RWPE1 (cell line): ENCODE measurements at regions not wholly inside any gene's neighbourhood (a gene's known extent, or its start where the extent isn't known, plus 50 kb on each side); places are given as distances from the start of the nearest gene placed in this dataset.

Source experiments
- CTCF ChIA-PET: fragments of 350-600 bp; sonication (Branson Sonifier 250); formaldehyde crosslinking; extraction: SDS; loops from one replicate; lab custom pipeline; 2021; lab: Yijun Ruan, JAX
- POLR2A ChIA-PET: fragments of 400-600 bp; formaldehyde crosslinking; extraction: SDS; loops from one replicate; lab custom pipeline; 2020; ENCODE audit warnings: antibody characterized with exemption; ENCODE audit not compliant: low non-redundant PET; lab: Yijun Ruan, JAX
- DNase-seq: peaks from one replicate; pipeline ENCODE4 v3.0.0; 2012; ENCODE audit warnings: low spot score
- H3K27ac ChIP-seq: fragments of 450-650 bp; 2 replicates; pipeline ENCODE4 v1.5.1; 2017
- TF ChIP-seq, protein P1 (sequence below): fragments of 450-650 bp; conservative IDR thresholded peaks from 2 replicates; pipeline ENCODE4 v1.5.1; 2017; ENCODE audit warnings: low read depth, mild to moderate bottlenecking

DNA sequence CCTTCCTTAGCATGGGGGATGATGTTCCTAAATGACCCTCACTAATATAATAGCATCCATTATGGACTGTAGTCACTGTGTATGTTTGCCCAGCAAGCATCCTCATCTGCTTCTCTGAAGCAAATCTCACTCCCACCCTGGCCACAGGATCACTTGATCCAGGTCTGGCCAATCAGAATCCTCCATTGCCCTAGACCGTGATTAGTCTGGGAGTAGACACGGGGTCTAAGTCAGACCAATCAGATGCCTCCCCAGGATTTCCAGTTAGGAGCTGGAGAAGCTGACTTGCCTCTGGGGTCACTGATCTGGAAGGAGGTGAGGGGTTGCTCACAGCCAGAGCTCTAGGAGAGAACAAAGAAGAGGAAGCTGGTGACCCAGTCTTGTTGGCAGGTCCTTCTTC lies 153.9 kb downstream of the DHX35 start:
- H3K27ac ChIP-seq = no peak overlapping the region
- DNase-seq = no peak
- TF ChIP-seq, protein P1, sequence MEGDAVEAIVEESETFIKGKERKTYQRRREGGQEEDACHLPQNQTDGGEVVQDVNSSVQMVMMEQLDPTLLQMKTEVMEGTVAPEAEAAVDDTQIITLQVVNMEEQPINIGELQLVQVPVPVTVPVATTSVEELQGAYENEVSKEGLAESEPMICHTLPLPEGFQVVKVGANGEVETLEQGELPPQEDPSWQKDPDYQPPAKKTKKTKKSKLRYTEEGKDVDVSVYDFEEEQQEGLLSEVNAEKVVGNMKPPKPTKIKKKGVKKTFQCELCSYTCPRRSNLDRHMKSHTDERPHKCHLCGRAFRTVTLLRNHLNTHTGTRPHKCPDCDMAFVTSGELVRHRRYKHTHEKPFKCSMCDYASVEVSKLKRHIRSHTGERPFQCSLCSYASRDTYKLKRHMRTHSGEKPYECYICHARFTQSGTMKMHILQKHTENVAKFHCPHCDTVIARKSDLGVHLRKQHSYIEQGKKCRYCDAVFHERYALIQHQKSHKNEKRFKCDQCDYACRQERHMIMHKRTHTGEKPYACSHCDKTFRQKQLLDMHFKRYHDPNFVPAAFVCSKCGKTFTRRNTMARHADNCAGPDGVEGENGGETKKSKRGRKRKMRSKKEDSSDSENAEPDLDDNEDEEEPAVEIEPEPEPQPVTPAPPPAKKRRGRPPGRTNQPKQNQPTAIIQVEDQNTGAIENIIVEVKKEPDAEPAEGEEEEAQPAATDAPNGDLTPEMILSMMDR = no peak
- POLR2A ChIA-PET = no interaction called here
- CTCF ChIA-PET = no interaction called here

GRCh38 chr20:39112178-39112743 lies 150.1 kb downstream of the DHX35 start:
- peak; percentile 93 for DNase-seq
- ChIA-PET POLR2A (no interaction called here), CTCF (interaction anchor here (0.5 to 3.6 kb wide), 10 partner anchors 9 to 1851 kb away, joined by 3 to 18 read pairs (median 4); no protein-coding TSS in a partner anchor)
- TF ChIP-seq, protein P1 = peak; percentile 83
- H3K27ac ChIP-seq = no peak overlapping the region

- no peak for DNase-seq
- ChIA-PET POLR2A (no interaction called here), CTCF (interaction anchor here (0.5 to 3.6 kb wide), 9 partner anchors 10 to 1855 kb away, joined by 3 to 18 read pairs (median 6); no protein-coding TSS in a partner anchor)
- no peak overlapping the region for H3K27ac ChIP-seq
- TF ChIP-seq, protein P1 = no peak
Measured at GRCh38 chr20:39111359-39112177, 149.4 kb downstream of the DHX35 start.

- ChIA-PET CTCF (interaction anchor here (0.7 to 3.6 kb wide), 3 partner anchors 1766 to 1856 kb away, joined by 3 to 18 read pairs (median 3); no protein-coding TSS in a partner anchor), POLR2A (no interaction called here)
Measured at GRCh38 chr20:39110819-39111136, 148.6 kb downstream of the DHX35 start.

GRCh38 chr20:39109933-39110818 lies 148.0 kb downstream of the DHX35 start:
- TF ChIP-seq, protein P1 = no peak
- CTCF ChIA-PET = interaction anchor here (0.7 to 3.6 kb wide), 3 partner anchors 275 to 1853 kb away, joined by 3 to 18 read pairs (median 4); no protein-coding TSS in a partner anchor
- POLR2A ChIA-PET = no interaction called here
- H3K27ac ChIP-seq = no peak overlapping the region
- DNase-seq = no peak

More at GRCh38 chr20:39110819-39111136, 148.6 kb downstream of the DHX35 start:
- TF ChIP-seq, protein P1 = no peak
- H3K27ac ChIP-seq = no peak overlapping the region
- DNase-seq = no peak
